H9 (cell line): ENCODE measurements at regions not wholly inside any gene's neighbourhood (a gene's known extent, or its start where the extent isn't known, plus 50 kb on each side); places are given as distances from the start of the nearest gene placed in this dataset.

ENCODE experiments used
- DNase-seq: peaks from one replicate; pipeline ENCODE4 v3.0.0-alpha.2; 2017
- H2AFZ ChIP-seq: one replicate; pipeline ENCODE4 v1.6.1; 2013; ENCODE audit warnings: mild to moderate bottlenecking, low read length, control low read depth, moderate library complexity
- H2AK5ac ChIP-seq: 2 replicates; pipeline ENCODE4 v1.6.1; 2013; ENCODE audit warnings: low read length, control low read depth, mixed read lengths; ENCODE audit not compliant: insufficient read length
- H2BK120ac ChIP-seq: one replicate; pipeline ENCODE4 v1.6.1; 2013; ENCODE audit warnings: low read depth, mild to moderate bottlenecking, low read length, control low read depth, inconsistent platforms; ENCODE audit not compliant: poor library complexity, severe bottlenecking
- H2BK12ac ChIP-seq: 2 replicates; pipeline ENCODE4 v1.6.1; 2013; ENCODE audit warnings: low read length, control low read depth, mixed read lengths, low read depth; ENCODE audit not compliant: insufficient read length
- H2BK15ac ChIP-seq: 2 replicates; pipeline ENCODE4 v1.6.1; 2013; ENCODE audit warnings: low read depth, low read length, control low read depth
- H2BK20ac ChIP-seq: one replicate; pipeline ENCODE4 v1.6.1; 2013; ENCODE audit warnings: low read depth, mild to moderate bottlenecking, low read length, control low read depth, inconsistent platforms; ENCODE audit not compliant: poor library complexity, severe bottlenecking
- H2BK5ac ChIP-seq: 2 replicates; pipeline ENCODE4 v1.6.1; 2013; ENCODE audit warnings: low read length, control low read depth, mixed read lengths; ENCODE audit not compliant: insufficient read length
- H3K14ac ChIP-seq: 2 replicates; pipeline ENCODE4 v1.6.1; 2013; ENCODE audit warnings: low read length, control low read depth; ENCODE audit not compliant: insufficient read depth
- H3K18ac ChIP-seq: 2 replicates; pipeline ENCODE4 v1.6.1; 2013; ENCODE audit warnings: low read depth, mild to moderate bottlenecking, mixed read lengths, low read length, control low read depth; ENCODE audit not compliant: insufficient read length
- H3K23ac ChIP-seq: 2 replicates; pipeline ENCODE4 v1.6.1; 2013; ENCODE audit warnings: low read length, control low read depth, mixed read lengths, low read depth; ENCODE audit not compliant: insufficient read length
- H3K23me2 ChIP-seq: 2 replicates; pipeline ENCODE4 v1.6.1; 2013; ENCODE audit warnings: low read depth, mild to moderate bottlenecking, mixed read lengths, low read length, control low read depth; ENCODE audit not compliant: insufficient read length, poor library complexity, severe bottlenecking
- H3K27ac ChIP-seq: 2 replicates; pipeline ENCODE4 v1.5.1; 2013; ENCODE audit warnings: low read length, control low read depth, mixed read lengths, low read depth; ENCODE audit not compliant: insufficient read length
- H3K27me3 ChIP-seq: 2 replicates; pipeline ENCODE4 v1.6.1; 2013; ENCODE audit warnings: low read length, control low read depth, inconsistent platforms; ENCODE audit not compliant: insufficient read depth
- H3K4ac ChIP-seq: 2 replicates; pipeline ENCODE4 v1.6.1; 2013; ENCODE audit warnings: low read depth, mild to moderate bottlenecking, control low read depth, inconsistent platforms, low read length, moderate library complexity
- H3K4me1 ChIP-seq: 2 replicates; pipeline ENCODE4 v1.6.1; 2013; ENCODE audit warnings: low read length, control low read depth, inconsistent platforms; ENCODE audit not compliant: insufficient read depth
- H3K4me2 ChIP-seq: 2 replicates; pipeline ENCODE4 v1.6.1; 2013; ENCODE audit warnings: low read length, control low read depth, mixed read lengths; ENCODE audit not compliant: insufficient read length, insufficient read depth
- H3K56ac ChIP-seq: 2 replicates; pipeline ENCODE4 v1.6.1; 2013; ENCODE audit warnings: low read depth, mild to moderate bottlenecking, mixed read lengths, low read length, control low read depth; ENCODE audit not compliant: insufficient read length
- H3K79me1 ChIP-seq: 2 replicates; pipeline ENCODE4 v1.6.1; 2013; ENCODE audit warnings: low read depth, mild to moderate bottlenecking, moderate library complexity, low read length, control low read depth, inconsistent platforms; ENCODE audit not compliant: insufficient read depth, poor library complexity, severe bottlenecking
- H3K79me2 ChIP-seq: 2 replicates; pipeline ENCODE4 v1.6.1; 2013; ENCODE audit warnings: low read length, control low read depth, inconsistent platforms; ENCODE audit not compliant: insufficient read depth
- H3K9ac ChIP-seq: 2 replicates; pipeline ENCODE4 v1.6.1; 2013; ENCODE audit warnings: low read length, control low read depth, mixed read lengths; ENCODE audit not compliant: insufficient read length; ENCODE audit errors: extremely low read depth
- H3K9me3 ChIP-seq: one replicate; pipeline ENCODE4 v1.6.1; 2013; ENCODE audit warnings: low read depth, low read length, inconsistent platforms; ENCODE audit not compliant: control insufficient read depth
- H3T11ph ChIP-seq: one replicate; pipeline ENCODE4 v1.6.1; 2013; ENCODE audit warnings: mild to moderate bottlenecking, low read length, control low read depth, inconsistent platforms
- H4K20me1 ChIP-seq: one replicate; pipeline ENCODE4 v1.6.1; 2013; ENCODE audit not compliant: control insufficient read depth, insufficient read length, insufficient read depth
- H4K5ac ChIP-seq: 2 replicates; pipeline ENCODE4 v1.6.1; 2013; ENCODE audit warnings: low read depth, mild to moderate bottlenecking, mixed read lengths, low read length, control low read depth; ENCODE audit not compliant: insufficient read length
- H4K8ac ChIP-seq: replicated peaks from 2 replicates; pipeline ENCODE4 v1.6.1; 2013; ENCODE audit warnings: low read length, control low read depth, mixed read lengths, low read depth; ENCODE audit not compliant: insufficient read length
- H4K91ac ChIP-seq: 2 replicates; pipeline ENCODE4 v1.6.1; 2013; ENCODE audit warnings: low read depth, mild to moderate bottlenecking, moderate library complexity, mixed read lengths, low read length, control low read depth; ENCODE audit not compliant: insufficient read length
- H3K27ac Mint-ChIP-seq, 3 experiments: 2 replicates in 2 of 3; 3 replicates in 1 of 3; pipeline ENCODE4 v1.8.0; 2020 to 2021; ENCODE audit warnings: mixed read lengths in 3 of 3, mild to moderate bottlenecking in 1 of 3, moderate library complexity in 1 of 3
- H3K27me3 Mint-ChIP-seq: 2 replicates; pipeline ENCODE4 v1.8.0; 2021; ENCODE audit warnings: low read depth, mild to moderate bottlenecking, moderate library complexity, mixed read lengths
- H3K36me3 Mint-ChIP-seq, 3 experiments: 2 replicates in 2 of 3; 3 replicates in 1 of 3; pipeline ENCODE4 v1.8.0; 2020 to 2021; ENCODE audit warnings: low read depth in 3 of 3, mixed read lengths in 3 of 3; ENCODE audit not compliant: insufficient read depth in 1 of 3
- H3K4me1 Mint-ChIP-seq, 2 experiments: 2 replicates each; pipeline ENCODE4 v1.8.0; 2020; ENCODE audit warnings: mixed read lengths in 2 of 2
- H3K4me3 Mint-ChIP-seq, 2 experiments: 2 replicates in 1 of 2; 3 replicates in 1 of 2; pipeline ENCODE4 v1.8.0; 2020 to 2021; ENCODE audit warnings: mild to moderate bottlenecking in 2 of 2, mixed read lengths in 2 of 2, moderate library complexity in 1 of 2
- H3K9me3 Mint-ChIP-seq, 2 experiments: 2 replicates in 1 of 2; 3 replicates in 1 of 2; pipeline ENCODE4 v1.8.0; 2020; ENCODE audit warnings: mild to moderate bottlenecking in 2 of 2, mixed read lengths in 2 of 2, moderate library complexity in 1 of 2
- WGBS: extraction: QIAGEN DNeasy Blood & Tissue Kit; methylation state at CpG from one replicate; pipeline ENCODE4 v1.1.7; 2013; ENCODE audit warnings: missing lambda C conversion rate, low lambda C conversion rate, mixed read lengths; ENCODE audit not compliant: insufficient read length; ENCODE audit errors: extremely low coverage; 5-methylcytosine and 5-hydroxymethylcytosine counted together
- TF ChIP-seq, protein P1 (sequence below): fragments of 200-600 bp; sonication (generic); conservative IDR thresholded peaks from 3 replicates; pipeline ENCODE4 v1.8.0; 2021; ENCODE audit warnings: antibody characterized with exemption, mild to moderate bottlenecking

GRCh38 chr5:125037530-125037929, 291.1 kb upstream of the ZNF608 start:
- no peak overlapping the region for H3K14ac ChIP-seq
- no peaks in the 10 kb centered on the region for H3K27me3 Mint-ChIP-seq
- no peak overlapping the region for H4K8ac ChIP-seq
- no CpG with 5 or more reads among the region's 7 CpGs for WGBS
- no peaks in the 10 kb centered on the region for H3K9me3 ChIP-seq
- no peaks in the 10 kb centered on the region for H3K79me2 ChIP-seq
- peaks cover 6% of the 10 kb centered on the region; the same call in 1 of the 2 replicates for H3K4me1 ChIP-seq
- H2BK12ac ChIP-seq, result no peak overlapping the region
- H2BK15ac ChIP-seq, result no peak overlapping the region
- no peak overlapping the region for H3K23ac ChIP-seq
- H3K9ac ChIP-seq, result no peak overlapping the region
- H2BK120ac ChIP-seq, result no peak overlapping the region
- no peak overlapping the region for H3K27ac ChIP-seq
- H4K91ac ChIP-seq, result no peak overlapping the region
- H3K23me2 ChIP-seq, result no peaks in the 10 kb centered on the region
- no peak overlapping the region for H3K4ac ChIP-seq
- no peak overlapping the region for H3K4me3 Mint-ChIP-seq
- H3K9me3 Mint-ChIP-seq, result no peaks in the 10 kb centered on the region; a peak in 1 of 5 replicates
- DNase-seq, result no peak
- H3K4me2 ChIP-seq, result no peak overlapping the region
- no peak overlapping the region for H4K5ac ChIP-seq
- no peak overlapping the region for H2AK5ac ChIP-seq
- H3K18ac ChIP-seq, result no peak overlapping the region
- no peak overlapping the region for H3K56ac ChIP-seq
- H3K27me3 ChIP-seq, result no peaks in the 10 kb centered on the region
- no peaks in the 10 kb centered on the region; a peak in 1 of 7 replicates for H3K36me3 Mint-ChIP-seq
- no peak overlapping the region for H2BK5ac ChIP-seq
- H3K79me1 ChIP-seq, result no peaks in the 10 kb centered on the region
- H3K4me1 Mint-ChIP-seq, result peaks cover 27 to 38% of the 10 kb centered on the region in 2 experiments
- H3K27ac Mint-ChIP-seq, result no peak overlapping the region
- no peak overlapping the region for H2AFZ ChIP-seq
- no peak overlapping the region for H2BK20ac ChIP-seq
- no peak overlapping the region for H3T11ph ChIP-seq
- no peaks in the 10 kb centered on the region for H4K20me1 ChIP-seq
- TF ChIP-seq, protein P1, sequence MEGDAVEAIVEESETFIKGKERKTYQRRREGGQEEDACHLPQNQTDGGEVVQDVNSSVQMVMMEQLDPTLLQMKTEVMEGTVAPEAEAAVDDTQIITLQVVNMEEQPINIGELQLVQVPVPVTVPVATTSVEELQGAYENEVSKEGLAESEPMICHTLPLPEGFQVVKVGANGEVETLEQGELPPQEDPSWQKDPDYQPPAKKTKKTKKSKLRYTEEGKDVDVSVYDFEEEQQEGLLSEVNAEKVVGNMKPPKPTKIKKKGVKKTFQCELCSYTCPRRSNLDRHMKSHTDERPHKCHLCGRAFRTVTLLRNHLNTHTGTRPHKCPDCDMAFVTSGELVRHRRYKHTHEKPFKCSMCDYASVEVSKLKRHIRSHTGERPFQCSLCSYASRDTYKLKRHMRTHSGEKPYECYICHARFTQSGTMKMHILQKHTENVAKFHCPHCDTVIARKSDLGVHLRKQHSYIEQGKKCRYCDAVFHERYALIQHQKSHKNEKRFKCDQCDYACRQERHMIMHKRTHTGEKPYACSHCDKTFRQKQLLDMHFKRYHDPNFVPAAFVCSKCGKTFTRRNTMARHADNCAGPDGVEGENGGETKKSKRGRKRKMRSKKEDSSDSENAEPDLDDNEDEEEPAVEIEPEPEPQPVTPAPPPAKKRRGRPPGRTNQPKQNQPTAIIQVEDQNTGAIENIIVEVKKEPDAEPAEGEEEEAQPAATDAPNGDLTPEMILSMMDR, result no peak
